ENCODE measurements at regions not wholly inside any gene's neighbourhood (a gene's known extent, or its start where the extent isn't known, plus 50 kb on each side); places are given as distances from the start of the nearest gene placed in this dataset.

DNA sequence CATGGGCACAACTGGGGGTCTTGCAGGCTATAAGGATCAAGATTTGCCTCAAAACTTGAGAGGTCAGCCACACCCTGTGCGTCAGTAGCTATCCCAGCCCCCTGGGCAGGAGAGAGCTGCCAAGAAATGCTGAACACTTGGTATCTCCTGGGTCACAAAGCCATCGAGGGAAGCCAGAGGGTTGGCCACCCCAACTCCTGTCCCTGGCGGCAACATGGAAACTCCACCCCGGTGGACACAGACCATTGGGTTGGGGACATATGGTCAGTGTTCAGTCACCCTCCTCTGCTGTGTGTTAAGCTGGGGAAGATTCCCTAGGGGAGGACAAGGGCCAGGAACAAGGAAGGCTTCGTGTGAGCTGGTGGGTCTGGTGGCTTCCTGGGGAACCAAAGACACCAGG lies 140.6 kb downstream of the C5orf15 start:
- DNase-seq, result no peak

DNA sequence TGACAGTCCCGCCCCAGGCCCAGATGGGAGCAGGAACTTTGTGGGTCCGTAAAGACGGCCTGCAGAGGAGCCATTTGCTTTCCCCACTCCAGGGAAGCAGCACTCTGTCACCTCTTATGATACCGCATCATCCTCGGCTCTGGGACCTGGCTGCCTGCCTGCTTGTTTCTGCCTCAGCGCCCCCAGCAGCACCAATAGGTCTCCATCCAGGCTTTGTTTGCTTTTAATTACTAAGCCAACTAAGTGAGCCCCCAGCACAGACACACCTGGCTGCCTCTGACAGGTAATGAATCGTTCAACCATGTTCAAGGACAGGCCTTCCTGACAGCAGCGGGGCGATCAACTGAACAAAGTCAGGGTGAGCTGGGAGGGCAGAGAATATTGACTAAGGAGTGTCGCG lies 141.4 kb downstream of the C5orf15 start:
- DNase-seq, result no peak

DNA sequence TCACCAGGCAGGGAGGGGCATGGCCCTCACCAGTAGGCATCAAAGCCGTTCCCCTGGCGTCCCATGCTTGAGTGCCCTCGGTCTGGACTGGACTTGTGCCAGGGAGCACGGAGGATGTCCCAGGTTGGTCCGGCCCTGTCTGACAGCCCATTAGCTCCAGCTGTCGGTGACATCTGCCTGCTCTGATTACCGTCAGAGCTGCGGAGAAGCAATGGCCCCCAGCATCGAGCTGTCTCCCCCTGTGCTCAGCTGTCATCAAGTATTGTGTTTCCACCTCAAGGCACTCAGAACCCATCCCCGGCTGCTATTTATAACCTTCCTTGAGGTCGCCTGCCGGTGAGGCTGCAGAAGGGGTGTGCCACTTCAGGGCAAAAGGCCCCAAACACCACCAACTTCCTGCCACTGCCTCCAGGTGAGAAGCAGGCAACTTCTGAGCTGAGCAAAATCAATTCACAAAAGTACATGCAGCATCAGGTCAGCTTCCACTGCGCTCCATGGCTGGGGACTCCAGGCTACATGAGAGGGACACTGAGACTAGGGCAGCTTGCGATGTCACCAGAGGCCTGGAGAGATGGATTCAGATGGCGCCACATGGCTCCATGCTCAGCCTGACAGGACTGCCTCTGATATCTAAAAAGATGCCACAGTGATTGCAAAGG lies 142.7 kb downstream of the C5orf15 start:
- peak; percentile 11 for DNase-seq

GRCh38 chr5:133824661-133825254 lies 143.7 kb downstream of the C5orf15 start:
- peak; percentile 38 for DNase-seq

GRCh38 chr5:133821889-133822288 lies 146.5 kb downstream of the C5orf15 start:
- no peak for DNase-seq

DNA sequence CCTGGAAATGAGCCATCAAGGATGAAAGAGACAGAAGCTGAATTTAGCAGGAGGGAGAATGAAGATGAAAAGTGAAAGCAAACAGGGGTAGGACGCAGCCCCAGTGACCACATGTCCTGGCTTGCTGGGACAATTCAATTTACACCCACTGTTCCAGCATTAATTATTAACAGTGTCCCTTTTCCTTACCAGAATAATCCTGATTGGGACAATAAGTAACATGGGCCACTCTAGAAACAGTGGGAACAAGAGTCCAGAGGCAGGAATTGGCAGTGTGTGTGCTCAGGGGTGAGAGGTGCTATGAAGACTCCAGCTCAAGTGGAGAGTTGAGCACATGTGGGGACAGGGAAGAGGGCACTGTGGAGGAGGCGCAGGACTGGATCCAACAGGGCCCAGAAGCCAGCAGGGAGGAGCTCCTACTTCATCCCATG lies 147.1 kb downstream of the C5orf15 start:
- no peak for DNase-seq

DNA sequence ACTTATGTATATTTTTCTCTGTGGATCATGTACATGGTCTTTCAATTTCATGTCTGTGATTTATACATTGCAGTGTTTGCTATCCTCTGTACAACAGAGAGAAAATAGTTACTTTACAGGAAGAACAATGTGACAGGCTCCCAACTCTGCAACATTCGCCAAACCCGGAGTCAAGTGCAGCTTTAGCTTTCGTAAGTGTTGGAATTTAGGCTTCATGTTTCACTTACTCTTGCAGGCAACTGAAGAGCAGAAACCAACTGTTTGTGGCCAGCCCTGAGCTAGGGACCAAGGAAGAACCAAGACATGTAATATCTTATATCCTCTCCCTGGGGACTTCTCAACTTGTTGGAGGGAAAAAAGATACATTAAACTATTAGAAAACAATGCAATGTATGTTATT lies 147.9 kb downstream of the C5orf15 start:
- DNase-seq, result no peak

- no peak for DNase-seq
Observed at GRCh38 chr5:133819977-133820471, 148.4 kb downstream of the C5orf15 start.

DNA sequence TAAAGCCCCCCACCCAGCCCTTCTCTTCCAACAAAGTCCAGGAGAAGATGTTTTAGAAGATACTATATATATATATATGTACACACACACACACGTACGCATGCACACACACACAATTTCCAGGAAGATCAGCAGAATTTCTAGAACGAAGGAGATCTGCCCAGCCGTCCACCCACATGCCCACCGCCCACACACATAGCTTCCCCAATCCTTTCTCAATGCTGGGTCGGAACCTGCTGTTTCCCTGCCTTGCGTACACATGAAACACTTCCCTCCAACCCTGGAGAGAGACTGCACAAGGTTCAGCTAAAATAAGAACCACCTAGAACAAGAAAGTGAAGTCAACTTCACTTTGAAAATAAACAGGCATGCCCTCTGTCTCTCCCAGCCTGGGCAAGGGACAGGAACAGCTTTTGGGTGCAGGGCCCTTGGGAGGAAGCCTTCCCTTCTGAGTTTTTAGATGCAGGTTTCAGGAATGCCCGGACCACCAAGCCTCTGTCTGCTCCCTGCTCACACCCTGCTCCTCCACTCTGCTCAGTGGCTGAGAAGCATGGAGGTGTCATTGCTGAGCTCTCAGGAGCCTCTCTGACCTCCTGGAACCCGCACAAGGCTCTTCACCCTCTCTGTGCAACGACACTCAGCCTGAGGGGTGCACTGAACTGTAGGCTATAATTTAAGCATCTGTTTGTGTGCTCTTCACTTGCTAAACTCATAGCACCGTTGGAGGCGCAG lies 149.4 kb downstream of the C5orf15 start:
- no peak for DNase-seq

- no peak for DNase-seq
Observed at GRCh38 chr5:133818031-133818431, 150.4 kb downstream of the C5orf15 start.

- no peak for DNase-seq
Observed at GRCh38 chr5:133817456-133817855, 151.0 kb downstream of the C5orf15 start.

- no peak for DNase-seq
Observed at GRCh38 chr5:133816791-133817190, 151.6 kb downstream of the C5orf15 start.

GRCh38 chr5:133814152-133814551 lies 154.3 kb downstream of the C5orf15 start:
- DNase-seq, result no peak

DNA sequence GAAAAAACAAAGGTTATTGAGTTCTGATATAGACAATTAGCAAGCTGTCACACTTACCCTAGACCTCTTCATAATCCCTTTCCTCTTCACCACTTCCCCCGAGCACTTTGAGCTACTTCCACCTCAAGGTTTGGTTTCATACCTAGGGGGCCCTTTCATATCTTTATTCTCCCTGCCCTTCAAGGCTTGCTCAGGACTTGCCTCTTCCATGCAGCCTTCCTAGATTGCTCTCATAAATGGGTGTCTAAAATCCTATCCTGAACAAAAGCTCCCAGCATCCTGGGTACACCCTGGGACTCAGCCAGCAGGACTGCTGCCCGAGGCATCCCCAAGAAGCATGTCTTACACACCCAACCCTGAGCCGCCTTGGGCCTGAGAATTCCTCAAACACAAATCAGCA lies 157.3 kb downstream of the C5orf15 start:
- DNase-seq, result no peak

- DNase-seq, result no peak
Observed at GRCh38 chr5:133809801-133810200, 158.6 kb downstream of the C5orf15 start.

GRCh38 chr5:133807348-133807747 lies 161.1 kb downstream of the C5orf15 start:
- DNase-seq, result no peak

DNA sequence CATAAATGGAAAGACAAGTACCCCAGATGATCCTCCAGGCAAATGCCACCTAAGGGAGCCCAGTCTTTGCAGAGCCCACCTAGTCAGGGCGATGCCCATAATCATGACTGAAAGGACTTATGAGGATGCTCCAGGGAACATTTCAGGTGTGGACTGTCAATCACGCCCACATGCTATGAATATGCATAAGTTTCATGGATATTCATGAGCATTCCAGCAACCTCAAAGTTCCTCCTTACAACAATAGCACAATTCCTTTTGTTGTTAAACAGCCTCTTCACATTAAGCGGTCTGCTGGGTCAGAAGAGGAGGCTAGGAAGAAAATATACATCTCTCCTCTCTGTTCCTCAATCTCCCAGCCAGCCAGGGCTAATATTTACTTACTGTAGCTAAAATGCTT lies 161.6 kb downstream of the C5orf15 start:
- no peak for DNase-seq

- no peak for DNase-seq
Observed at GRCh38 chr5:133801955-133802751, 166.3 kb downstream of the C5orf15 start.

- no peak for DNase-seq
Observed at GRCh38 chr5:133801431-133801830, 167.0 kb downstream of the C5orf15 start.

- DNase-seq, result no peak
Observed at GRCh38 chr5:133799571-133800237, 168.7 kb downstream of the C5orf15 start.

DNA sequence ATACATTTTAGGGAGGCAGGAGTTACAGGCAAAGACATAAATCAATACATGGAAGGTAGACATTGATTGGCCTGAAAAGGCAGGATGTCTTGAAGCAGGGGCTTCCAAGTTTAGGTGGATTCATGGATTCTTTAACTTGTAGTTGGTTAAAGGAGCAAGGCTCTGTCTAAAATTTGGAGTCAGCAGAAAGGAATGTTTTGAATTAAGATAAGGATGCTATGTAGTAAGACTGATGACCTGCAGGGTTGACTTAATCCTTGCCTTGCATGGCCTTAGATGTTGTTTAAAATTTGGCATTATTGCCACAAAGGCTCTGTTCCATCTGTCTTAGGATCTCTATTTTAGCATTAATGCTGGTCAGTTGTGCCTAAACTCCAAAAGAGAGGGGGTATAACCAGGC lies 171.3 kb downstream of the C5orf15 start:
- DNase-seq, result no peak

- no peak for DNase-seq
Observed at GRCh38 chr5:133796186-133796585, 172.2 kb downstream of the C5orf15 start.
